PC-9 (cell line): ENCODE measurements at regions not wholly inside any gene's neighbourhood (a gene's known extent, or its start where the extent isn't known, plus 50 kb on each side); places are given as distances from the start of the nearest gene placed in this dataset.

ENCODE experiments used
- CTCF ChIP-seq: fragments of 200-600 bp; sonication (generic); conservative IDR thresholded peaks from 2 replicates; pipeline ENCODE4 v1.6.1; 2017; ENCODE audit warnings: mixed run types, antibody characterized with exemption, mild to moderate bottlenecking, moderate library complexity
- EZH2 ChIP-seq: fragments of 200-600 bp; sonication (generic); IDR thresholded peaks from 2 replicates; pipeline ENCODE4 v1.8.0; 2017; ENCODE audit warnings: antibody characterized with exemption, low read depth

- no peak for TF ChIP-seq CTCF
- no peak for TF ChIP-seq EZH2
Measured at GRCh38 chr11:91997226-91997625, 227.4 kb upstream of the FAT3 start.
